ENCODE measurements at regions not wholly inside any gene's neighbourhood (a gene's known extent, or its start where the extent isn't known, plus 50 kb on each side); places are given as distances from the start of the nearest gene placed in this dataset.

DNA sequence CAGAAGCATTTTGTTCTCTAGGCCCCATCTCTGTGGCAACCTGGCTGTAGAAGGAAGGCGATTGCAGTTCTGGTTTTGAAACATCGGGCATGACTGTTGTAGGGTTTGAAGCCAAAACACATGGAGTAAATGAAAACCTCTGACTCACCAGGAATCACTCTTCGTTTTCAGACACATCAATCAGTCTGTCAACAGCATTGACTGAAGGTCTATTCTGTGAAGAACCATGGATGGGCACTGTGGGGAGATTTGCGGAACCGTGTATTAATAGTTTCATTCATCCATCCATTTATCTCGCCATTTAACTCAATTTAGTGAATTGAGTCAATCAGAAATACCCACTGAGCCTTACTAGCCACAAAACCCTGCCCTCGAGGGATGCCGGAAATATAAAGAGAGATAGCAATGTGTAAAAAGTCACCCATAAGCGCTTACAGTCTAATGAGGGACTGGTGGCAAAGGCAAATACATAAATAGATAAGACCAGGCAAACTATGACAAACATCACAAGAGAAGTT is 364.6 kb upstream of the PROX1 start:
- ATAC-seq (ENCODE audit: low read depth) (no peak), DNase-seq (no peak)
- Histone ChIP-seq H3K23ac (ENCODE audit: low read depth, low read length) (no peak overlapping the region), H3K18ac (ENCODE audit: low read depth, low read length) (no peak overlapping the region), H3K56ac (ENCODE audit: extremely low read depth, insufficient read depth, low read length) (no peak overlapping the region), H3K4me1 (ENCODE audit: control insufficient read depth, insufficient read depth, low read length) (no peaks in the 10 kb centered on the region), H4K91ac (ENCODE audit: insufficient read depth, low read depth, low read length) (no peak overlapping the region), H2BK15ac (ENCODE audit: low read depth, low read length) (no peak overlapping the region), H3K4me3 (ENCODE audit: insufficient read depth, low read depth, low read length) (no peak overlapping the region), H3K27ac (ENCODE audit: insufficient read depth, low read length) (no peak overlapping the region), H3K9ac (ENCODE audit: low read depth, low read length) (no peak overlapping the region), H4K20me1 (ENCODE audit: insufficient read depth, low read length) (no peaks in the 10 kb centered on the region), H3K4ac (ENCODE audit: low read depth, low read length) (no peak overlapping the region), H3K9me1 (ENCODE audit: insufficient read depth, low read length) (no peaks in the 10 kb centered on the region), H3K27me3 (ENCODE audit: control insufficient read depth, insufficient read depth, low read length) (no peaks in the 10 kb centered on the region), H2BK120ac (ENCODE audit: low read depth, low read length) (no peak overlapping the region), H2AFZ (replicated peaks; ENCODE audit: low read length, poor library complexity) (no peak overlapping the region), H3K36me3 (ENCODE audit: control insufficient read depth, insufficient read depth, low read length) (no peaks in the 10 kb centered on the region), H3K9me3 (ENCODE audit: control insufficient read depth, insufficient read depth, low read length) (peaks cover 16% of the 10 kb centered on the region), H2AK9ac (replicated peaks; ENCODE audit: low read depth, low read length, poor library complexity) (no peak overlapping the region), H2BK20ac (ENCODE audit: low read depth, low read length) (no peak overlapping the region), H2BK5ac (ENCODE audit: low read depth, low read length, poor library complexity, severe bottlenecking) (no peak overlapping the region), H4K8ac (ENCODE audit: low read depth in 2 of 2, low read length in 2 of 2) (no peak overlapping the region), H3K4me2 (ENCODE audit: low read depth, low read length) (no peak overlapping the region), H3K14ac (replicated peaks; ENCODE audit: low read depth, low read length) (no peak overlapping the region), H3K79me1 (ENCODE audit: low read depth in 1 of 2, low read length in 2 of 2) (no peaks in the 10 kb centered on the region), H4K5ac (ENCODE audit: low read depth, low read length) (no peak overlapping the region), H2AK5ac (ENCODE audit: low read depth, low read length) (no peak overlapping the region)
- intact Hi-C loops (cut with micrococcal nuclease) = no loop called here
- ChIA-PET POLR2A (ENCODE audit: unreplicated experiment) (no interaction called here), CTCF (no interaction called here)
- BruUV-seq (replicated peaks) = no TSS peak
- no CpG with 5 or more reads among the region's 9 CpGs for WGBS, 2 experiments (ENCODE audit: extremely low coverage in 2 of 2, insufficient read length in 1 of 2)
- no peak for TF ChIP-seq MAZ (IDR thresholded peaks at IDR 0.05; ENCODE audit: borderline replicate concordance, low read depth, low read length)
- TF ChIP-seq, protein P1, sequence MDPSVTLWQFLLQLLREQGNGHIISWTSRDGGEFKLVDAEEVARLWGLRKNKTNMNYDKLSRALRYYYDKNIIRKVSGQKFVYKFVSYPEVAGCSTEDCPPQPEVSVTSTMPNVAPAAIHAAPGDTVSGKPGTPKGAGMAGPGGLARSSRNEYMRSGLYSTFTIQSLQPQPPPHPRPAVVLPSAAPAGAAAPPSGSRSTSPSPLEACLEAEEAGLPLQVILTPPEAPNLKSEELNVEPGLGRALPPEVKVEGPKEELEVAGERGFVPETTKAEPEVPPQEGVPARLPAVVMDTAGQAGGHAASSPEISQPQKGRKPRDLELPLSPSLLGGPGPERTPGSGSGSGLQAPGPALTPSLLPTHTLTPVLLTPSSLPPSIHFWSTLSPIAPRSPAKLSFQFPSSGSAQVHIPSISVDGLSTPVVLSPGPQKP (IDR thresholded peaks at IDR 0.05; ENCODE audit: borderline replicate concordance, low read depth, low read length) = no peak
- no peak for TF ChIP-seq BHLHE40 (IDR thresholded peaks at IDR 0.05; ENCODE audit: low read depth, low read length)
- TF ChIP-seq MXI1 (IDR thresholded peaks at IDR 0.05; ENCODE audit: borderline replicate concordance, low read depth, low read length) = no peak
- no peak for TF ChIP-seq POLR2A (IDR thresholded peaks at IDR 0.05; ENCODE audit: low read depth, low read length)
- in situ Hi-C loops (cut with MboI; ENCODE audit: low sequenced_read_pairs) = no loop called here
- dilution Hi-C loops (cut with HindIII; ENCODE audit: low sequenced_read_pairs, unreplicated experiment) = no loop called here

Data from IMR-90 (cell line).